HCT116 (cell line): ENCODE measurements at regions not wholly inside any gene's neighbourhood (a gene's known extent, or its start where the extent isn't known, plus 50 kb on each side); places are given as distances from the start of the nearest gene placed in this dataset.
"Not testable (repeated sequence)": the region's sequence is repeated elsewhere in the genome, so short reads cannot be mapped to it uniquely, and the experiment has no call there.

Source experiments
- CBX3 ChIP-seq: IDR thresholded peaks from 2 replicates; pipeline ENCODE4 v1.6.1; 2012; ENCODE audit warnings: low read depth
- CEBPB ChIP-seq: IDR thresholded peaks from 2 replicates; pipeline ENCODE4 v1.6.1; 2012; ENCODE audit warnings: low read depth
- EZH2phosphoT487 ChIP-seq: fragments of 200-600 bp; IDR thresholded peaks from 2 replicates; pipeline ENCODE4 v1.6.1; 2018; ENCODE audit warnings: antibody characterized with exemption, borderline replicate concordance
- FOSL1 ChIP-seq: IDR thresholded peaks from 2 replicates; pipeline ENCODE4 v1.6.1; 2012; ENCODE audit warnings: low read depth
- POLR2AphosphoS5 ChIP-seq: IDR thresholded peaks from 2 replicates; pipeline ENCODE4 v1.6.1; 2011; ENCODE audit warnings: mild to moderate bottlenecking, low read depth, low read length, moderate library complexity
- TF ChIP-seq, protein P1 (sequence below), 3 experiments: fragments of 200-600 bp in 1 of 3; sonication (generic) in 1 of 3; IDR thresholded peaks in 2 of 3; conservative IDR thresholded peaks in 1 of 3; 2 replicates each; pipeline ENCODE4 v1.5.1; 2012 to 2017; ENCODE audit warnings: low read depth in 2 of 3, low read length in 2 of 3, antibody characterized with exemption in 1 of 3, borderline replicate concordance in 1 of 3, control low read depth in 1 of 3, mild to moderate bottlenecking in 1 of 3, mixed read lengths in 1 of 3, mixed run types in 1 of 3, moderate library complexity in 1 of 3; ENCODE audit not compliant: insufficient read depth in 1 of 3
- TF ChIP-seq, protein P2 (sequence below): IDR thresholded peaks from 2 replicates; pipeline ENCODE4 v1.6.1; 2012
- TF ChIP-seq, protein P3 (sequence below): IDR thresholded peaks from 2 replicates; pipeline ENCODE4 v1.6.1; 2012; ENCODE audit warnings: low read depth

DNA sequence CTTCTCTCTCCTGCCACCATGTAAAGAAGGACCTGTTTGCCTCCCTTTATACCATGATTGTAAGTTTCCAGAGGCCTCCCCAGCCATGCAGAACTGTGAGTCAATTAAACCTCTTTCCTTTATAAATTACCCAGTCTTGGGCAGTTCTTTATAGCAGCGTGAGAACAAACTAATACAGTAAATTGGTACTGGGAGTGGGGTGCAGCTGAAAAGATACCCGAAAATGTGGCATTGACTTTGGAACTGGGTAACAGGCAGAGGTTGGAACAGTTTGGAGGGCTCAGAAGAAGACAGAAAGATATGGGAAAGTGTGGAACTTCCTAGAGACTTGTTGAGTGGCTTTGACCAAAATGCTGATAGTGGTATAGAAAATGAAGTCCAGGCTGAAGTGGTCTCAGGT is 54.1 kb upstream of the ADAMTS2 start:
- TF ChIP-seq, protein P1, sequence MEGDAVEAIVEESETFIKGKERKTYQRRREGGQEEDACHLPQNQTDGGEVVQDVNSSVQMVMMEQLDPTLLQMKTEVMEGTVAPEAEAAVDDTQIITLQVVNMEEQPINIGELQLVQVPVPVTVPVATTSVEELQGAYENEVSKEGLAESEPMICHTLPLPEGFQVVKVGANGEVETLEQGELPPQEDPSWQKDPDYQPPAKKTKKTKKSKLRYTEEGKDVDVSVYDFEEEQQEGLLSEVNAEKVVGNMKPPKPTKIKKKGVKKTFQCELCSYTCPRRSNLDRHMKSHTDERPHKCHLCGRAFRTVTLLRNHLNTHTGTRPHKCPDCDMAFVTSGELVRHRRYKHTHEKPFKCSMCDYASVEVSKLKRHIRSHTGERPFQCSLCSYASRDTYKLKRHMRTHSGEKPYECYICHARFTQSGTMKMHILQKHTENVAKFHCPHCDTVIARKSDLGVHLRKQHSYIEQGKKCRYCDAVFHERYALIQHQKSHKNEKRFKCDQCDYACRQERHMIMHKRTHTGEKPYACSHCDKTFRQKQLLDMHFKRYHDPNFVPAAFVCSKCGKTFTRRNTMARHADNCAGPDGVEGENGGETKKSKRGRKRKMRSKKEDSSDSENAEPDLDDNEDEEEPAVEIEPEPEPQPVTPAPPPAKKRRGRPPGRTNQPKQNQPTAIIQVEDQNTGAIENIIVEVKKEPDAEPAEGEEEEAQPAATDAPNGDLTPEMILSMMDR (IDR thresholded peaks at IDR 0.05 in 2 of 3, conservative IDR thresholded peaks at IDR 0.05 in 1 of 3; ENCODE audit: borderline replicate concordance in 1 of 3, insufficient read depth in 1 of 3, low read depth in 2 of 3, low read length in 2 of 3) = not testable (repeated sequence)
- TF ChIP-seq, protein P2, sequence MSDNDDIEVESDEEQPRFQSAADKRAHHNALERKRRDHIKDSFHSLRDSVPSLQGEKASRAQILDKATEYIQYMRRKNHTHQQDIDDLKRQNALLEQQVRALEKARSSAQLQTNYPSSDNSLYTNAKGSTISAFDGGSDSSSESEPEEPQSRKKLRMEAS = not testable (repeated sequence)
- not testable (repeated sequence) for TF ChIP-seq POLR2AphosphoS5, CBX3, FOSL1, EZH2phosphoT487, CEBPB
- TF ChIP-seq, protein P3, sequence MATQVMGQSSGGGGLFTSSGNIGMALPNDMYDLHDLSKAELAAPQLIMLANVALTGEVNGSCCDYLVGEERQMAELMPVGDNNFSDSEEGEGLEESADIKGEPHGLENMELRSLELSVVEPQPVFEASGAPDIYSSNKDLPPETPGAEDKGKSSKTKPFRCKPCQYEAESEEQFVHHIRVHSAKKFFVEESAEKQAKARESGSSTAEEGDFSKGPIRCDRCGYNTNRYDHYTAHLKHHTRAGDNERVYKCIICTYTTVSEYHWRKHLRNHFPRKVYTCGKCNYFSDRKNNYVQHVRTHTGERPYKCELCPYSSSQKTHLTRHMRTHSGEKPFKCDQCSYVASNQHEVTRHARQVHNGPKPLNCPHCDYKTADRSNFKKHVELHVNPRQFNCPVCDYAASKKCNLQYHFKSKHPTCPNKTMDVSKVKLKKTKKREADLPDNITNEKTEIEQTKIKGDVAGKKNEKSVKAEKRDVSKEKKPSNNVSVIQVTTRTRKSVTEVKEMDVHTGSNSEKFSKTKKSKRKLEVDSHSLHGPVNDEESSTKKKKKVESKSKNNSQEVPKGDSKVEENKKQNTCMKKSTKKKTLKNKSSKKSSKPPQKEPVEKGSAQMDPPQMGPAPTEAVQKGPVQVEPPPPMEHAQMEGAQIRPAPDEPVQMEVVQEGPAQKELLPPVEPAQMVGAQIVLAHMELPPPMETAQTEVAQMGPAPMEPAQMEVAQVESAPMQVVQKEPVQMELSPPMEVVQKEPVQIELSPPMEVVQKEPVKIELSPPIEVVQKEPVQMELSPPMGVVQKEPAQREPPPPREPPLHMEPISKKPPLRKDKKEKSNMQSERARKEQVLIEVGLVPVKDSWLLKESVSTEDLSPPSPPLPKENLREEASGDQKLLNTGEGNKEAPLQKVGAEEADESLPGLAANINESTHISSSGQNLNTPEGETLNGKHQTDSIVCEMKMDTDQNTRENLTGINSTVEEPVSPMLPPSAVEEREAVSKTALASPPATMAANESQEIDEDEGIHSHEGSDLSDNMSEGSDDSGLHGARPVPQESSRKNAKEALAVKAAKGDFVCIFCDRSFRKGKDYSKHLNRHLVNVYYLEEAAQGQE = not testable (repeated sequence)
